PFSK-1 (cell line): ENCODE measurements at regions not wholly inside any gene's neighbourhood (a gene's known extent, or its start where the extent isn't known, plus 50 kb on each side); places are given as distances from the start of the nearest gene placed in this dataset.

Experiments used
- POLR2AphosphoS5 ChIP-seq: IDR thresholded peaks from 2 replicates; pipeline ENCODE4 v1.6.1; 2012; ENCODE audit warnings: low read depth, mild to moderate bottlenecking, control low read depth, low read length, moderate library complexity
- REST ChIP-seq, 2 experiments: IDR thresholded peaks; 2 replicates each; pipeline versions ENCODE4 v1.6.1 to v1.8.0; 2011 to 2012; ENCODE audit warnings: low read depth in 2 of 2, low read length in 2 of 2, control low read depth in 1 of 2, inconsistent platforms in 1 of 2, mild to moderate bottlenecking in 1 of 2, moderate library complexity in 1 of 2; ENCODE audit not compliant: insufficient read depth in 1 of 2
- SIN3A ChIP-seq: IDR thresholded peaks from 2 replicates; pipeline ENCODE4 v1.6.1; 2012; ENCODE audit warnings: mild to moderate bottlenecking, low read length, moderate library complexity, borderline replicate concordance; ENCODE audit not compliant: insufficient read depth
- TAF1 ChIP-seq: IDR thresholded peaks from 2 replicates; pipeline ENCODE4 v1.6.1; 2012; ENCODE audit warnings: low read length, control low read depth, borderline replicate concordance; ENCODE audit not compliant: insufficient read depth

- TF ChIP-seq REST (IDR thresholded peaks at IDR 0.05; ENCODE audit: insufficient read depth in 1 of 2, low read depth in 2 of 2, low read length in 2 of 2) (no peak), POLR2AphosphoS5 (no peak), TAF1 (no peak), SIN3A (no peak)
Measured at GRCh38 chr5:125189531-125189941, 443.1 kb upstream of the ZNF608 start.
